ENCODE measurements at regions not wholly inside any gene's neighbourhood (a gene's known extent, or its start where the extent isn't known, plus 50 kb on each side); places are given as distances from the start of the nearest gene placed in this dataset.

DNA sequence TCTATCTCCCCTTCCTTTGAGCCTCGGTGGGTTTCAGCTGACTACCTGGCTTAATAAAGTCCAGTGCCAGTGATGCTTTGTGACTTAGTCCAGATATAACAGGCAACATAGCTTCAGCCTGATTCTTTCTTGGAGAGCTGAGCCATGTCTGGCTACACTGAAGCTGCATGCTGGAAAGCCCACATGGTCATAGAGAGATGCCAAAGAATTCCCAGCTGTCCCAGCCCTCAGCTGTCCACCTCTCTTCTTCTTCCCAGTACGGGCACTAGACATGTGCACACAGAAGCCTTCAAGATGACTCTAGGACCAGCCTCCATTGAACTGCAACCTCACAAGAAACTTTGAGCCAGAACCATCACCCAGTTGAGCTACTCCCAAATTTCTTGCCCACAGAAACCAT lies 154.1 kb upstream of the MYLIP start:
- TF ChIP-seq, protein P1, sequence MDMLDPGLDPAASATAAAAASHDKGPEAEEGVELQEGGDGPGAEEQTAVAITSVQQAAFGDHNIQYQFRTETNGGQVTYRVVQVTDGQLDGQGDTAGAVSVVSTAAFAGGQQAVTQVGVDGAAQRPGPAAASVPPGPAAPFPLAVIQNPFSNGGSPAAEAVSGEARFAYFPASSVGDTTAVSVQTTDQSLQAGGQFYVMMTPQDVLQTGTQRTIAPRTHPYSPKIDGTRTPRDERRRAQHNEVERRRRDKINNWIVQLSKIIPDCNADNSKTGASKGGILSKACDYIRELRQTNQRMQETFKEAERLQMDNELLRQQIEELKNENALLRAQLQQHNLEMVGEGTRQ (IDR thresholded peaks at IDR 0.05; ENCODE audit: borderline replicate concordance, low read depth, low read length) = no peak
- no peak for TF ChIP-seq SMC3 (IDR thresholded peaks at IDR 0.05; ENCODE audit: borderline replicate concordance, low read length)
- TF ChIP-seq, protein P2, sequence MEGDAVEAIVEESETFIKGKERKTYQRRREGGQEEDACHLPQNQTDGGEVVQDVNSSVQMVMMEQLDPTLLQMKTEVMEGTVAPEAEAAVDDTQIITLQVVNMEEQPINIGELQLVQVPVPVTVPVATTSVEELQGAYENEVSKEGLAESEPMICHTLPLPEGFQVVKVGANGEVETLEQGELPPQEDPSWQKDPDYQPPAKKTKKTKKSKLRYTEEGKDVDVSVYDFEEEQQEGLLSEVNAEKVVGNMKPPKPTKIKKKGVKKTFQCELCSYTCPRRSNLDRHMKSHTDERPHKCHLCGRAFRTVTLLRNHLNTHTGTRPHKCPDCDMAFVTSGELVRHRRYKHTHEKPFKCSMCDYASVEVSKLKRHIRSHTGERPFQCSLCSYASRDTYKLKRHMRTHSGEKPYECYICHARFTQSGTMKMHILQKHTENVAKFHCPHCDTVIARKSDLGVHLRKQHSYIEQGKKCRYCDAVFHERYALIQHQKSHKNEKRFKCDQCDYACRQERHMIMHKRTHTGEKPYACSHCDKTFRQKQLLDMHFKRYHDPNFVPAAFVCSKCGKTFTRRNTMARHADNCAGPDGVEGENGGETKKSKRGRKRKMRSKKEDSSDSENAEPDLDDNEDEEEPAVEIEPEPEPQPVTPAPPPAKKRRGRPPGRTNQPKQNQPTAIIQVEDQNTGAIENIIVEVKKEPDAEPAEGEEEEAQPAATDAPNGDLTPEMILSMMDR (IDR thresholded peaks at IDR 0.05 in 2 of 3, conservative IDR thresholded peaks at IDR 0.05 in 1 of 3; ENCODE audit: control insufficient read depth in 2 of 3, extremely low read depth in 1 of 3, insufficient read depth in 1 of 3, low read depth in 3 of 3, low read length in 3 of 3) = no peak
- TF ChIP-seq RFX5 (IDR thresholded peaks at IDR 0.05; ENCODE audit: low read depth, low read length) = no peak
- TF ChIP-seq, protein P3, sequence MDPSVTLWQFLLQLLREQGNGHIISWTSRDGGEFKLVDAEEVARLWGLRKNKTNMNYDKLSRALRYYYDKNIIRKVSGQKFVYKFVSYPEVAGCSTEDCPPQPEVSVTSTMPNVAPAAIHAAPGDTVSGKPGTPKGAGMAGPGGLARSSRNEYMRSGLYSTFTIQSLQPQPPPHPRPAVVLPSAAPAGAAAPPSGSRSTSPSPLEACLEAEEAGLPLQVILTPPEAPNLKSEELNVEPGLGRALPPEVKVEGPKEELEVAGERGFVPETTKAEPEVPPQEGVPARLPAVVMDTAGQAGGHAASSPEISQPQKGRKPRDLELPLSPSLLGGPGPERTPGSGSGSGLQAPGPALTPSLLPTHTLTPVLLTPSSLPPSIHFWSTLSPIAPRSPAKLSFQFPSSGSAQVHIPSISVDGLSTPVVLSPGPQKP (IDR thresholded peaks at IDR 0.05; ENCODE audit: low read depth, low read length) = no peak
- no peak for TF ChIP-seq SP1 (IDR thresholded peaks at IDR 0.05; ENCODE audit: low read depth, low read length)
- TF ChIP-seq, protein P4, sequence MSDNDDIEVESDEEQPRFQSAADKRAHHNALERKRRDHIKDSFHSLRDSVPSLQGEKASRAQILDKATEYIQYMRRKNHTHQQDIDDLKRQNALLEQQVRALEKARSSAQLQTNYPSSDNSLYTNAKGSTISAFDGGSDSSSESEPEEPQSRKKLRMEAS (IDR thresholded peaks at IDR 0.05; ENCODE audit: low read depth, low read length) = no peak
- TF ChIP-seq, protein P5, sequence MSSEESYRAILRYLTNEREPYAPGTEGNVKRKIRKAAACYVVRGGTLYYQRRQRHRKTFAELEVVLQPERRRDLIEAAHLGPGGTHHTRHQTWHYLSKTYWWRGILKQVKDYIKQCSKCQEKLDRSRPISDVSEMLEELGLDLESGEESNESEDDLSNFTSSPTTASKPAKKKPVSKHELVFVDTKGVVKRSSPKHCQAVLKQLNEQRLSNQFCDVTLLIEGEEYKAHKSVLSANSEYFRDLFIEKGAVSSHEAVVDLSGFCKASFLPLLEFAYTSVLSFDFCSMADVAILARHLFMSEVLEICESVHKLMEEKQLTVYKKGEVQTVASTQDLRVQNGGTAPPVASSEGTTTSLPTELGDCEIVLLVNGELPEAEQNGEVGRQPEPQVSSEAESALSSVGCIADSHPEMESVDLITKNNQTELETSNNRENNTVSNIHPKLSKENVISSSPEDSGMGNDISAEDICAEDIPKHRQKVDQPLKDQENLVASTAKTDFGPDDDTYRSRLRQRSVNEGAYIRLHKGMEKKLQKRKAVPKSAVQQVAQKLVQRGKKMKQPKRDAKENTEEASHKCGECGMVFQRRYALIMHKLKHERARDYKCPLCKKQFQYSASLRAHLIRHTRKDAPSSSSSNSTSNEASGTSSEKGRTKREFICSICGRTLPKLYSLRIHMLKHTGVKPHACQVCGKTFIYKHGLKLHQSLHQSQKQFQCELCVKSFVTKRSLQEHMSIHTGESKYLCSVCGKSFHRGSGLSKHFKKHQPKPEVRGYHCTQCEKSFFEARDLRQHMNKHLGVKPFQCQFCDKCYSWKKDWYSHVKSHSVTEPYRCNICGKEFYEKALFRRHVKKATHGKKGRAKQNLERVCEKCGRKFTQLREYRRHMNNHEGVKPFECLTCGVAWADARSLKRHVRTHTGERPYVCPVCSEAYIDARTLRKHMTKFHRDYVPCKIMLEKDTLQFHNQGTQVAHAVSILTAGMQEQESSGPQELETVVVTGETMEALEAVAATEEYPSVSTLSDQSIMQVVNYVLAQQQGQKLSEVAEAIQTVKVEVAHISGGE (CRISPR knock-in tag; IDR thresholded peaks at IDR 0.05) = no peak
- TF ChIP-seq NR2C2 (IDR thresholded peaks at IDR 0.05; ENCODE audit: borderline replicate concordance, control insufficient read depth, insufficient read length, low read depth) = no peak
- TF ChIP-seq NBN (IDR thresholded peaks at IDR 0.05) = no peak
- no peak for TF ChIP-seq RAD21 (IDR thresholded peaks at IDR 0.05; ENCODE audit: insufficient read depth, low read depth, low read length)

Data from GM12878 (cell line).